IMR-90 (cell line): ENCODE measurements at regions not wholly inside any gene's neighbourhood (a gene's known extent, or its start where the extent isn't known, plus 50 kb on each side); places are given as distances from the start of the nearest gene placed in this dataset.

Source experiments
- ATAC-seq: fragments of 200-7000 bp; cut with Tn5 transposase; 2 replicates; pipeline ENCODE4 v1.9.1; 2020; ENCODE audit warnings: low read depth, mild to moderate bottlenecking, moderate library complexity
- BruUV-seq: library from RNA; stranded (reverse); fragments of 400-500 nt; replicated peaks from 2 replicates; lab custom pipeline; 2021; lab: Mats Ljungman, UMichigan
- CTCF ChIA-PET: fragments of 300-600 bp; formaldehyde crosslinking; extraction: SDS; loops from one replicate; lab custom pipeline; 2021; ENCODE audit warnings: antibody characterized with exemption; lab: Yijun Ruan, JAX
- POLR2A ChIA-PET: fragments of 300-600 bp; sonication (Branson Sonifier 250); formaldehyde crosslinking; loops from one replicate; lab custom pipeline; 2022; ENCODE audit warnings: antibody characterized with exemption; ENCODE audit not compliant: unreplicated experiment; lab: Charles Lee
- DNase-seq: peaks from one replicate; pipeline ENCODE4 v3.0.0; 2013
- H2AFZ ChIP-seq: replicated peaks from 2 replicates; pipeline ENCODE3; 2013; ENCODE audit warnings: low read length, mild to moderate bottlenecking; ENCODE audit not compliant: poor library complexity
- H2AK5ac ChIP-seq: 2 replicates; pipeline ENCODE4 v1.6.1; 2013; ENCODE audit warnings: low read depth, low read length, inconsistent platforms
- H2AK9ac ChIP-seq: replicated peaks from 2 replicates; pipeline ENCODE3; 2013; ENCODE audit warnings: mild to moderate bottlenecking, low read depth, low read length, moderate library complexity; ENCODE audit not compliant: poor library complexity
- H2BK120ac ChIP-seq: 2 replicates; pipeline ENCODE4 v1.6.1; 2013; ENCODE audit warnings: low read depth, low read length, inconsistent platforms
- H2BK15ac ChIP-seq: 3 replicates; pipeline ENCODE4 v1.6.1; 2013; ENCODE audit warnings: low read depth, low read length, inconsistent platforms
- H2BK20ac ChIP-seq: 2 replicates; pipeline ENCODE4 v1.6.1; 2013; ENCODE audit warnings: low read depth, mild to moderate bottlenecking, inconsistent platforms, low read length, moderate library complexity
- H2BK5ac ChIP-seq: 2 replicates; pipeline ENCODE4 v1.6.1; 2013; ENCODE audit warnings: mild to moderate bottlenecking, low read depth, low read length, inconsistent platforms; ENCODE audit not compliant: poor library complexity, severe bottlenecking
- H3K14ac ChIP-seq: replicated peaks from 2 replicates; pipeline ENCODE4 v1.6.1; 2013; ENCODE audit warnings: low read depth, low read length, inconsistent platforms
- H3K18ac ChIP-seq: 2 replicates; pipeline ENCODE4 v1.6.1; 2013; ENCODE audit warnings: low read depth, low read length, control low read depth
- H3K23ac ChIP-seq: 2 replicates; pipeline ENCODE4 v1.6.1; 2013; ENCODE audit warnings: low read depth, low read length, inconsistent platforms
- H3K27ac ChIP-seq: 2 replicates; pipeline ENCODE4 v1.5.1; 2013; ENCODE audit warnings: mild to moderate bottlenecking, control low read depth, low read length; ENCODE audit not compliant: insufficient read depth
- H3K27me3 ChIP-seq: 2 replicates; pipeline ENCODE4 v1.6.1; 2013; ENCODE audit warnings: low read length; ENCODE audit not compliant: control insufficient read depth, insufficient read depth
- H3K36me3 ChIP-seq: 2 replicates; pipeline ENCODE4 v1.6.1; 2013; ENCODE audit warnings: low read length, mixed read lengths; ENCODE audit not compliant: control insufficient read depth, insufficient read depth
- H3K4ac ChIP-seq: 2 replicates; pipeline ENCODE4 v1.6.1; 2013; ENCODE audit warnings: low read depth, low read length, inconsistent platforms
- H3K4me1 ChIP-seq: 2 replicates; pipeline ENCODE4 v1.6.1; 2013; ENCODE audit warnings: low read length, mixed read lengths; ENCODE audit not compliant: control insufficient read depth, insufficient read depth
- H3K4me2 ChIP-seq: 2 replicates; pipeline ENCODE4 v1.6.1; 2013; ENCODE audit warnings: low read depth, mild to moderate bottlenecking, control low read depth, low read length, moderate library complexity
- H3K4me3 ChIP-seq: 2 replicates; pipeline ENCODE4 v1.5.1; 2013; ENCODE audit warnings: low read depth, mild to moderate bottlenecking, control low read depth, low read length, moderate library complexity; ENCODE audit not compliant: insufficient read depth
- H3K56ac ChIP-seq: 2 replicates; pipeline ENCODE4 v1.6.1; 2013; ENCODE audit warnings: low read length, inconsistent platforms; ENCODE audit not compliant: insufficient read depth; ENCODE audit errors: extremely low read depth
- H3K79me1 ChIP-seq, 2 experiments: 2 replicates each; pipeline ENCODE4 v1.6.1; 2013; ENCODE audit warnings: low read length in 2 of 2, inconsistent platforms in 1 of 2, low read depth in 1 of 2
- H3K9ac ChIP-seq: 2 replicates; pipeline ENCODE4 v1.6.1; 2013; ENCODE audit warnings: low read depth, low read length, control low read depth
- H3K9me1 ChIP-seq: 2 replicates; pipeline ENCODE4 v1.6.1; 2013; ENCODE audit warnings: low read length, inconsistent platforms; ENCODE audit not compliant: insufficient read depth
- H3K9me3 ChIP-seq: 2 replicates; pipeline ENCODE4 v1.6.1; 2013; ENCODE audit warnings: low read length; ENCODE audit not compliant: control insufficient read depth, insufficient read depth
- H4K20me1 ChIP-seq: 2 replicates; pipeline ENCODE4 v1.6.1; 2013; ENCODE audit warnings: low read length, inconsistent platforms; ENCODE audit not compliant: insufficient read depth
- H4K5ac ChIP-seq: 2 replicates; pipeline ENCODE4 v1.6.1; 2013; ENCODE audit warnings: mild to moderate bottlenecking, low read depth, low read length, control low read depth
- H4K8ac ChIP-seq, 2 experiments: 2 replicates each; pipeline ENCODE4 v1.6.1; 2013; ENCODE audit warnings: low read depth in 2 of 2, low read length in 2 of 2, control low read depth in 1 of 2, inconsistent platforms in 1 of 2
- H4K91ac ChIP-seq: 2 replicates; pipeline ENCODE4 v1.6.1; 2013; ENCODE audit warnings: low read depth, low read length, inconsistent platforms; ENCODE audit not compliant: insufficient read depth
- BHLHE40 ChIP-seq: fragments of 150-350 bp; IDR thresholded peaks from 2 replicates; pipeline ENCODE4 v1.6.1; 2016; ENCODE audit warnings: mild to moderate bottlenecking, low read depth, low read length
- CEBPB ChIP-seq: IDR thresholded peaks from 2 replicates; pipeline ENCODE4 v1.6.1; 2012; ENCODE audit warnings: low read depth, low read length, improper control_type of control experiment
- CHD1 ChIP-seq: IDR thresholded peaks from 2 replicates; pipeline ENCODE4 v1.6.1; 2012; ENCODE audit warnings: low read depth, low read length, improper control_type of control experiment
- CTCF ChIP-seq: conservative IDR thresholded peaks from 2 replicates; pipeline ENCODE4 v1.5.1; 2012; ENCODE audit warnings: mild to moderate bottlenecking, low read depth, low read length, improper control_type of control experiment
- ELK1 ChIP-seq: fragments of 150-350 bp; IDR thresholded peaks from 2 replicates; pipeline ENCODE4 v1.6.1; 2016; ENCODE audit warnings: low read depth, mild to moderate bottlenecking, low read length, moderate library complexity, borderline replicate concordance
- FOS ChIP-seq: fragments of 150-350 bp; IDR thresholded peaks from 2 replicates; pipeline ENCODE4 v1.6.1; 2016; ENCODE audit warnings: low read depth, low read length
- MAFK ChIP-seq: IDR thresholded peaks from 2 replicates; pipeline ENCODE4 v1.6.1; 2012; ENCODE audit warnings: low read depth, low read length, improper control_type of control experiment
- MAZ ChIP-seq: IDR thresholded peaks from 2 replicates; pipeline ENCODE4 v1.6.1; 2012; ENCODE audit warnings: low read depth, mild to moderate bottlenecking, low read length, improper control_type of control experiment, moderate library complexity, borderline replicate concordance
- MXI1 ChIP-seq: IDR thresholded peaks from 2 replicates; pipeline ENCODE4 v1.6.1; 2012; ENCODE audit warnings: low read depth, mild to moderate bottlenecking, low read length, moderate library complexity, borderline replicate concordance
- NFE2L2 ChIP-seq: fragments of 150-350 bp; IDR thresholded peaks from 2 replicates; pipeline ENCODE4 v1.6.1; 2016; ENCODE audit warnings: low read depth, mild to moderate bottlenecking, low read length
- POLR2A ChIP-seq: IDR thresholded peaks from 2 replicates; pipeline ENCODE4 v1.6.1; 2012; ENCODE audit warnings: mild to moderate bottlenecking, low read depth, low read length
- RAD21 ChIP-seq: IDR thresholded peaks from 2 replicates; pipeline ENCODE4 v1.6.1; 2012; ENCODE audit warnings: low read length, improper control_type of control experiment
- RCOR1 ChIP-seq: IDR thresholded peaks from 2 replicates; pipeline ENCODE4 v1.6.1; 2012; ENCODE audit warnings: mild to moderate bottlenecking, low read length, improper control_type of control experiment; ENCODE audit not compliant: insufficient replicate concordance
- RFX5 ChIP-seq: IDR thresholded peaks from 2 replicates; pipeline ENCODE4 v1.8.0; 2012; ENCODE audit warnings: low read depth, mild to moderate bottlenecking, low read length, moderate library complexity
- SMC3 ChIP-seq: fragments of 150-350 bp; IDR thresholded peaks from 2 replicates; pipeline ENCODE4 v1.6.1; 2016; ENCODE audit warnings: low read depth, mild to moderate bottlenecking, antibody characterized with exemption, low read length, moderate library complexity
- USF2 ChIP-seq: fragments of 150-350 bp; IDR thresholded peaks from 2 replicates; pipeline ENCODE4 v1.6.1; 2017; ENCODE audit warnings: mild to moderate bottlenecking, antibody characterized with exemption, low read length, low read depth
- WGBS, 2 experiments: methylation state at CpG; one replicate each; pipeline versions ENCODE4 v1.1.5 to v1.1.7; 2013; ENCODE audit warnings: missing lambda C conversion rate in 2 of 2; ENCODE audit not compliant: insufficient read length in 1 of 2; ENCODE audit errors: extremely low coverage in 2 of 2; 5-methylcytosine and 5-hydroxymethylcytosine counted together
- dilution Hi-C: fragments of 300-500 bp; cut with HindIII; formaldehyde crosslinking; loops from one replicate; pipeline ENCODE4 v1.14.3; 2018; ENCODE audit warnings: low sequenced_read_pairs; ENCODE audit not compliant: unreplicated experiment
- in situ Hi-C: fragments of 300-500 bp; cut with MboI; formaldehyde crosslinking; loops from 3 replicates; pipeline ENCODE4 v1.14.3; 2019; ENCODE audit warnings: low sequenced_read_pairs, inconsistent platforms, mixed read lengths
- intact Hi-C: fragments of 100-400 bp; cut with micrococcal nuclease; formaldehyde crosslinking; loops from 2 replicates; pipeline ENCODE4 v1.10.0; 2022

GRCh38 chr6:88536071-88536625 lies 370.0 kb upstream of the CNR1 start:
- BruUV-seq = no TSS peak
- TF ChIP-seq ELK1 = no peak
- no peak for TF ChIP-seq MXI1
- TF ChIP-seq USF2 = no peak
- TF ChIP-seq RFX5 = no peak
- TF ChIP-seq POLR2A = no peak
- no peak for TF ChIP-seq CHD1
- no peak for TF ChIP-seq MAFK
- TF ChIP-seq NFE2L2 = no peak
- TF ChIP-seq FOS = no peak
- TF ChIP-seq BHLHE40 = no peak
- TF ChIP-seq SMC3 = no peak
- no peak for TF ChIP-seq RAD21
- TF ChIP-seq MAZ = no peak
- TF ChIP-seq CEBPB = no peak
- no peak for TF ChIP-seq RCOR1
- no peak for TF ChIP-seq CTCF
- ATAC-seq = no peak

More at GRCh38 chr6:88536071-88536625, 370.0 kb upstream of the CNR1 start:
- CTCF ChIA-PET = no interaction called here
- intact Hi-C loops (no loop called here), in situ Hi-C loops (no loop called here), dilution Hi-C loops (no loop called here)
- H3K4ac ChIP-seq = no peak overlapping the region
- H4K8ac ChIP-seq = no peak overlapping the region
- no peak overlapping the region for H4K91ac ChIP-seq
- no peak for DNase-seq
- H4K20me1 ChIP-seq = no peaks in the 10 kb centered on the region
- H3K4me2 ChIP-seq = no peak overlapping the region
- no peaks in the 10 kb centered on the region for H3K79me1 ChIP-seq
- H3K27ac ChIP-seq = no peak overlapping the region
- H3K14ac ChIP-seq = no peak overlapping the region
- no peak overlapping the region for H2AK5ac ChIP-seq
- H4K5ac ChIP-seq = no peak overlapping the region
- H3K9me1 ChIP-seq = no peaks in the 10 kb centered on the region
- H3K56ac ChIP-seq = no peak overlapping the region
- no peaks in the 10 kb centered on the region for H3K4me1 ChIP-seq
- no peaks in the 10 kb centered on the region for H3K27me3 ChIP-seq
- no peak overlapping the region for H2AFZ ChIP-seq
- H3K9me3 ChIP-seq = no peaks in the 10 kb centered on the region
- H2BK20ac ChIP-seq = no peak overlapping the region
- no peak overlapping the region for H2BK120ac ChIP-seq
- H3K4me3 ChIP-seq = no peak overlapping the region
- no CpG with 5 or more reads among the region's 11 CpGs for WGBS, 2 experiments
- no peak overlapping the region for H2AK9ac ChIP-seq
- no peak overlapping the region for H3K23ac ChIP-seq
- POLR2A ChIA-PET = no interaction called here
- H2BK5ac ChIP-seq = no peak overlapping the region
- no peaks in the 10 kb centered on the region for H3K36me3 ChIP-seq
- H2BK15ac ChIP-seq = no peak overlapping the region
- no peak overlapping the region for H3K9ac ChIP-seq
- H3K18ac ChIP-seq = no peak overlapping the region
